Transverse colon (tissue), 4 donors: ENCODE measurements at regions not wholly inside any gene's neighbourhood (a gene's known extent, or its start where the extent isn't known, plus 50 kb on each side); places are given as distances from the start of the nearest gene placed in this dataset.

Experiments
- CTCF ChIP-seq, 5 experiments: fragments of 200-600 bp in 3 of 5; fragments of 450-650 bp in 2 of 5; sonication (generic) in 3 of 5; IDR thresholded peaks; 1 replicate in 2 of 5; 2 replicates in 3 of 5; pipeline ENCODE4 v1.5.1; 2016 to 2017; ENCODE audit warnings: antibody characterized with exemption in 5 of 5, inconsistent platforms in 3 of 5, mild to moderate bottlenecking in 2 of 5, moderate library complexity in 1 of 5
- POLR2AphosphoS5 ChIP-seq, 3 donors: sonication (generic); formaldehyde crosslinking; IDR thresholded peaks; one replicate each; pipeline ENCODE4 v1.6.1; 2016; ENCODE audit warnings: antibody characterized with exemption in 3 of 3

- TF ChIP-seq POLR2AphosphoS5 (IDR thresholded peaks at IDR 0.05) (no peak), CTCF (IDR thresholded peaks at IDR 0.05) (no peak)
Observed at GRCh38 chr5:99076723-99077640, 148.2 kb upstream of the CHD1 start.
